GM19328 (cell line): ENCODE measurements at regions not wholly inside any gene's neighbourhood (a gene's known extent, or its start where the extent isn't known, plus 50 kb on each side); places are given as distances from the start of the nearest gene placed in this dataset.
"Not testable (repeated sequence)": the region's sequence is repeated elsewhere in the genome, so short reads cannot be mapped to it uniquely, and the experiment has no call there.

ENCODE experiments used
- ATAC-seq: cut with Tn5 transposase; IDR thresholded peaks from one replicate; pipeline ENCODE4 v1.9.1; 2021; ENCODE audit warnings: mild to moderate bottlenecking, moderate library complexity; ENCODE audit not compliant: unreplicated experiment

DNA sequence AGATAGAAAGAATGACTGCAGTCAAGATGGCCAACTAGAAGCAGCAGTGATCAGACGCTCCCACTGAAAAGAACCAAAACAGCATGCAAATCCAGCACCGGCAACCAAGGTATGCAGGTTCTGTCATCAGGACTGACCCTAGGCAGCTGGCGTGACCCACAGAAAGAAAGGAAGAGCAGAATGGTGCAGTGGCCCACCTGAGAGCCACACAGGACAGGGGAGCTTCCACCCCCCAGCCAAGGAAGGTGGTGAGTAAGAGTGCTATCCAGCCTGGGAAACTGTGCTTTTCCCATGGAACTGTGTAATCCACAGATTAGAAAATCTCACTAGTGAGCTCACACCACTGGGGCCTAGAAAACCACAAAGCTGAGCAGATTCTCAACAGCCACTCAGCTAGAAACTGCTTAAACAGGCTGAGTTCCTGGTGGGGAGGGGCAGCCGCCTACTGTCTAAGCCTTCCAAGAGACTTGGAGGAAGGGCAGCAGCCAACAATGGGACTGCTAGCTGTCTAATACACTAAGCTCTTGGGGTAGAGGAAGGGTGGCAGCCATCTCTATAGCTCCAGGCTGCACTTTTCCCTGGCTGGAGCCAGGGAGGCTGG, 127.9 kb downstream of the EVA1A start:
- peak; percentile 83 for ATAC-seq

DNA sequence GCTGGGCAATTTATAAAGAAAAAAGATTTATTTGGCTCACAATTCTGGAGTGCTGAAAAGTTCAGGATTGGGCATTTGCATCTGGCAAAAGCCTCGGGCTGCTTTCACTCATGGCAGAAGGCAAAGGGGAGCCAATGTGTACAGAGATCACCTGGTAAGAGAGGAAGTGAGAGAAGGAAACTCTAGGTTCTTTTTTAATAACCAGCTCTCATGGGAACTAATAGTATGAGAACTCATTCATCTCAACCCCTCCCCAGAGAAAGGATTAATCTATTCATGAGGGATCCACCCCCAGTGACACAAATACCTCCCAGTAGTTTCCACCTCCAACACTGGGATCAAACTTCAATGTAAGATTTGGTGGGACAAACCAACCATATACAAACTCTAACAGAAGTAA, 129.0 kb downstream of the EVA1A start:
- ATAC-seq = peak; percentile 51

DNA sequence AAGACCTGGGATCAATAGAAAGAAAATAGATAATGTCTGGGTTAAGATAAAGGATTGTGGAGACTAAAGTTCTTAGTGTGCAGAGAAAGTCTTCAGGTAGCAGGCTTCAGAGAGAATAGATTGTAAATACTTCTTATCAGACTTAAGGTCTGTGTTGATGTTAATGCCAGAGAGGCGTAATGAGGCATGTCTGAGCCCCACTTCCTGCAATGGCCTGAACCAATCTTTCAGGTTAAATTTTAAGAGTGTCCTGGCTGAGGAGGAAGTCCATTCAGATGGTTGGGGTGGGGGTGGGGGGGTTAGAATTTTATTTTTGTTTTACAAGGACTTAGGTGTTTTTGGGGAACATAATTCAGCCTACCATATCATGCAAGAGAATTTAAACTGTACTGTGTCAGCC, 129.5 kb downstream of the EVA1A start:
- no peak for ATAC-seq

DNA sequence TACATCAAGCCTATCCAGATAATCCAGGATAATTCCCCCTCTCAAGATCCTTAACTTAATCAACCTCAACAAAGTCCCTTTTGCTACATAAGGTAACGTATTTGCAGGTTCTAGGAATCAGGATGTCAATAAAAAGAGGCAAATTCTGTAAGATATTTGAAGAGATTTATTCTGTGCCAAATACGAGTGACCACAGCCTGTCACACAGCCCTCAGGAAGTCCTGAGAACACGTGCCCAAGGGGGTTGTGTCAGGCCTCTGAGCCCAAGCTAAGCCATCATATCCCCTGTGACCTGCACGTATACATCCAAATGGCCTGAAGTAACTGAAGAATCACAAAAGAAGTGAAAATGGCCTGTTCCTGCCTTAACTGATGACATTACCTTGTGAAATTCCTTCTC, 130.3 kb downstream of the EVA1A start:
- ATAC-seq = not testable (repeated sequence)

DNA sequence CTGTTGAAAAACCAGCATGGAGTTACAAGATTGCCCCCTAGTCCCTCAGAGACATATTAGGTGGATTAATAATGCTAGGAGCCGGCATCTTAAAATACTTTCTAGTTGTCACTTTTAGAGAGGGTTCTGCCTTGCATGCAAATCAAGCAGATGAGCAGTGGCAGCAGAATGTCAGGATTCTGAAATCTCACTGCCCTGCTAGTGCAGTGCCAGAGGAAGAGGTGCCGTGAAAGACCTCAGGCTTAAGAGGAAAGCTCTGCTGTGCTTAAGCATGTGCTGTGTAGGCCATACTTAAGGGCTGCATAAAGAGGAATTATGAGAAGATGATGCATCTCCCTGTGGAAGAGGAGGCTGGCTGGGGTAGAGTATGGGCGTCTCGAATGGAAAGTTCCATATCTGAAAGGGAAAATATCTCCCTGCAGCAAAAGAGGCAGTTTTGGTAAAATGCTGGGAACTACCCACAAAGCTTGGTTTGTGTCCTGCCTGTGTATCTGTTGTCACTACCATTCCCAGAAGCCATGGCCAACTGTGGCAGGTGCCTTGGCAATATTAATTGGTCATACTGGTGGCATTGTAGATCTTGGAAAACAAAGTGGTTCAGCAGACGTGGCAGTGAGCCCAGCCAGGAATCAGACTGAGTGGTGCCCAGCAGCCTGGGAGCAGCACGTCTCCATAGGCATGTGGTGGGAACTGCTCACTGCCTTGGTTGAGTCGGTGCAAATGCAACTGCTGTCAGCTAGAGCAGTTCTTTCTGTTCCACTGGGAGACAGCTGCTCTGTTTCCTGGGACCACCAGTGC, 131.9 kb downstream of the EVA1A start:
- ATAC-seq = no peak

DNA sequence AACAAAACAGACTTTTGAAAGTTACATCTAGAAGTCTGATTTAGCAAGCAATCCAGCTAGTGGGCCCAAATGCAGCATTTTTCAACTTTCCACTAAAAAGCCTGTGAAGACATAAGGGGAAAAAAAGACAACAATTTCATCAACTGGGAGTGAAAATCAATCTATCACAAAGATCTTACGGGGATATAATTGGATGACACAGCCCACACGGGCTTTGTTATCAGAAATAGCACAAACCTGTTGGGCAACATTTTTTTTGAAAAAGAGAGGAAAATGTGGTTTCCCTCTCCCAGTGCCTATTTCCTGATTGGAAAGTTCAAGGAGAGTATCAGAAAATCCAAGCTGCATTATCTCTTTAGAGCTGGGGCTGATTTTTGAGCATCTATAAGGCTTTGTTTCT, 132.7 kb downstream of the EVA1A start:
- no peak for ATAC-seq

DNA sequence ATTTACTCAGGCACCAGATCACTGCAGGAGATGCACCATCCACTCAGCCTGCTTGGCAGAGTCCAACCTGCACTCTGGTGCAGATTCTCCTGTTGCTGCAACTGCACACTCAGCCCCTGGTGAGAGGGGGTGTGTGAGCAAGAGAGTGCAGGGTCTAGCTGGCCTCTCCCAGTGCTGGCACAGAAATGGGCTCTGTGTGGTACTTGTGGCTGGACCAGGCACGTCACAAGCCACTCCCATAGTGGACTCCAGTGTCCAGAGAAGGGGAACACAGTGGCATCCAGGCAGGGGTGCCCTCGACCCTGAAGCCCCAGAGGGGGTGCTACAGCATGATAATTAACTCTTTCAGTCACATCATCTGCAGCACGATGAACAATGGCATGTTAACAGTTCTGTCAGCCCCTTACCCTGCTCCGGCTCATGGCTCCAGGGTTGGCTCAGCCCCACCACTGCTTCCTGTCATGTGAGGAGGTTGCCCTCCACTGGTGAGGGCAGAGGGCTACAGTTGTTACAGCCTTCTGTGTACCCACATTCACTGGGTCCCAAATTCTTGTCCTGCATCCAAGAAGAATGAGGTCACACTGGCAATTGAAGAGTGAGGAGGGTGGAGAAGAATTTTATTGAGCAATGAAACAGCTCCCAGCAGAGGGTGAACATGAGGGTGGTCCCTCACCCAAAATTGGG, 135.7 kb downstream of the EVA1A start:
- no peak for ATAC-seq

DNA sequence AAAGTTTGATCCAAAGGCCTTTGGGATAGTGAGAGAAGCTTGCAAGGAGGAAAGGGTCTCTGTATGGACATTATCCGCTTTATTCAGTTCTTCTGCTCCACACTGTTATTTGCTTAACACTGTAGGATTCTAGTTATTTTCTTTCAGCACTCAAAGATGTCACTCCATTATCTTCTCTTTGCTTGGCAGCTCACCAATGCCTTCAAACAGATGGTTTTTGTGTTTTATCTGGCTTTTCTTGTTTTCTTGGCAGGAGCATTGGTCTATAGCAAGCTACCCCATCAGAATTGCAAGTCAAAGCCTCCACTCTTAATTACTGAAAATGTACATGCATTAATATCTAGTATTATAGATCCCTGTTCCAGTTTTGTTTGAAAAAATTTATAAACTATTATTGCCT, 138.8 kb downstream of the EVA1A start:
- ATAC-seq = no peak

DNA sequence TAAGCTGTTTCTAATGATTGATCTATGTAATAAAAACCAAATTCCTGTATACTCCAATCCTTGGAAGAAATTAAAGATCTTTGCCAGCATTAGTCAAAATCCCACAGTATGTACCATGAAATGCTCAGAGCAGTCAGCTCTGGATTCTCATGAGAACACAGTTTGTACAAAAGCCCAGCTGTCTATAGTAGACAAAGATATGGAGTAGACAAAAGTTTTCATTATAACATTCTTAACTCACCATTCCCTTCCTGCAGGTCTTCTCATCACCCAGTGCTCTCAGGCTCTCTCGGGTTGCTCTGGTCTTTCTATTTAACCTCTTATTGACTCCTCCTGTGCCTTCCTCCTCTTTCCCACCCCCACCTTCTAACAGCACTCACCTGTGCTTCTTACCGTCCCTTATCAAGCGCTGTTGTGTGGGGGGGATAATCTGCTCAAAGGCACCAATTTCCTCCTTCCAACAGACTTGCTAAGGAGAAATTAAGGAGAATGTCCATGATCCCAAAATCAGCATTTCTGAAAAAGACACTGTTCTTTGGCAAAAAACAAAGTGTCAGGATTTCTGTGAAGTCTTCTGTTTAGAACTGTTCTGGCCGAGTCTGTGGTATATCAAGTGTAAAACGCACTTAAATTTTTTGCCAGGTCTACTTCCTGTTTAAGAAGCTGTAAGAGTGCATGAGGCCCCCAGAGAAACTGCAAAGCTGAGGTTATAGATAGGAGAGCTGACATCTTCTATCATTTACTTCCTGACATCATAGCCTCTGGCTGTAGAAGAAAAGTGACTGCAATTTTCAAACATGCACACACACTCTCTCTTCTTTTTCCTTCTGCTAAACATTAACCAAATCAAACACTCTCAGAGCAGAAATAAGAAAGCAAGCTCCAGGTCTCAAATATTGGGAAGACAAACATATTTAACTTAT, 144.1 kb downstream of the EVA1A start:
- ATAC-seq = peak; percentile 77

DNA sequence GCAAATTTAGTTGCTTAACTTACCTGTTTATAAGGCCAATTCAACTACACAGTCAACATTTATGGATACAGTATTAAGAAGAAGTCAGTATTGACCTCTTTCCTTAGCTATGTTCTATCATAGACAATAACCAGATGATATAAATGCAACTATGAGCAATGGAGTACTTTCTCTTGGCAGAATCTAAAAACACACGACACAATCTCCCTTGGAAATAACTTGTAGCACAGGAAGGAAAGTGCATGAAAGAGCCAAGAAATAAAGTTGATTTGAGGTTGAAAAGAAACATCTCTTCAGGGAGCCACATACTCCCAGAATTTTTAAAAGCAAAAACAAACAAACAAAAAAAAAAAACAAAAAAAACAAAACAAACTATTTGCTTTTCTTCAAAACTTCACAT, 145.0 kb downstream of the EVA1A start:
- ATAC-seq = no peak

DNA sequence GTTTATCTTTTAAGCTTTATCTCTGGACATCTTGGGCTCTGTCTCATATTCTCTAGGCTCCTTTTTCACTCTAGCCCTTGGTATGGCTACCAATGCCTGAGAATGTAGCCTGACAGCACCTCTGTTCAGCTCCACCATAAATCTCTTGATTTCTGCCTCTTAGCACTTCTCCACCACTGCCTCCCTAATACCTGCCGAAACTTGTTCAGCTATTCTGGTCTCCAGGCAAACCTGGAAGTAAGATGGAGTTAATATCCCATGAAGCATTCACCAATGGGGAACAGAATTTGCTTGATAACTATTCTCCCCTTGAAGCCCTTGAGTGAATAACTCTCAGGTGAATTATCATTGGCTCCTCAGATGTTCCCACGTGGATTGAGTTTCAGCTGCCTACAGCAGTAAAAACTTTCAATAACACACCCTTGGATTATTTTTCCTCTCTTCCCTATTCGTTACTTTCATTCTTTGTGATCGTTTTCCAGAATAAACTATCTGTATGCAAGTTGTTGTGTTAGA, 145.6 kb downstream of the EVA1A start:
- no peak for ATAC-seq

DNA sequence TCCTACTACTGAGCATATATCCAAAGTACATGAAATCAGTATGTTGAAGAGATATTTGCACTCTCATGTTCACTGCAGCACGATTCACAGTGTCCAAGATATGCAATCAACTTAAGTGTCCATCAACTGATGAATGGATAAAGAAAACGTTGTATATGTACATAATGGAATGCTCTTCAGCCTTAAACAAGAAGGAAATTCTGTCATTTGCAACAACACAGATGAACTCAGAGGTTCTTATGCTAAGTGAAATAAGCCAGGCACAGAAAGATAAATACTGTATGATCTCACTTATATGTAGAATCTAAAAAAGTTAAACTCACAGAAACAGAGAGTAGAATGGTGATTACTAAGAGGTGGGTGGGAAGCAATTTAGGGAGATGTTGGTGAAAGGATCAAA, 149.2 kb downstream of the EVA1A start:
- no peak for ATAC-seq

DNA sequence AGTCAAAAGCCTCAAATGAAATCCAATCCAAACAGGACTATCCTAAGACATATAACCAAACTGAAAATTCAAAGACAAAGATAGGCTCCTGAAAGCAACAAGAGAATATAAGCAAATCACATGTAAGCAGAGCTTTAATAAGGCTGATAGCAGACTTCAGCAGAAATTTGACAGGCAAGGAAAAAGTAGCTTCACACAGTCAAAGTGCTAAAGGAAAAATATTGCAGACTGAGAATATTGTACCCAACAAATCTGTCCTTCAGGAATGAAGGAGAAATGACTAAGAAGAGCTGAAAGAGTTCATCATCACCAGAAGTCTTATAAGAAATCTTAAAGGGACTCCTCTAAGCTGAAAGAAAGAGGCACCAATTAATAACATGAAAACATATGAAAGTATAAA, 150.0 kb downstream of the EVA1A start:
- no peak for ATAC-seq

DNA sequence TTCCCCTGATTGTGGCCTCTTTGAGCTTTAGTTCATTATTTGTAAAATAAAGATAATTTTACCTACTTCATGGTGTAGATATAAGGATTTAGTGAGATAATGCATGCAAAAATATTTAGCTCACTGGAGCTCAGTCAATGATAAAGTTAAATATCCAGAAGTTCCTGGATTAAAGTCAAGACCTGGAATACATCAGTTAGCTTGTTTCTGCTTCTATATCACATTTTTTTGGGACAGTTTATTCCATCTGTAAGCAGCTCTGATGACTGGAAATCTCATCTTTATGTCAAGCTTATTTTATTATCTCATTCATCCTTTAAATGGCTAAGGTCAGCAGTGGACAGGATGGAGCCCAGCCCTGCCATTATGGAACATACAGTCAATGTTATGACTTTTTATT, 152.0 kb downstream of the EVA1A start:
- no peak for ATAC-seq

DNA sequence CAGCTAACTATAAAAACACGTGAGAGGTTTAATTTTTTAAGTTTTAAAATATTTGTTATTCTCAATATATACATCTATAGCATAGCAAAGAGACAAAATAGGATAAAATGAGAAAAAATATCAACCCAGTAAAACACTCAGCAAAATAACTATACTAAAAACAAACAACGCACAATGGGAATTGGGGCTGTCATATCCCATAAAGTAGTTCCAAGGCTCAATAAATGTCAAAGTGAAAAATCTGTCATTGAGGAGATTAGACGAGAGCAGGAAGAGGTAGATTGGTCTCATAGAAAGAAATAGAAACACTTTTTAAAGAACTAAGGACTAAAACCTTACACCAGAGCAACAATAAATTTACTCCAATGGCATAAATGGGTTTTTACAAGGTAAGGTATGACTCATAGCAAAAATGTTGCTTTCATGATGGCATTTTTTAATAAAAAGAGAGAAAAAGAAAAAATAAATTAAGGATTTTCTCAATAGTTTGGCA, 153.7 kb downstream of the EVA1A start:
- no peak for ATAC-seq

DNA sequence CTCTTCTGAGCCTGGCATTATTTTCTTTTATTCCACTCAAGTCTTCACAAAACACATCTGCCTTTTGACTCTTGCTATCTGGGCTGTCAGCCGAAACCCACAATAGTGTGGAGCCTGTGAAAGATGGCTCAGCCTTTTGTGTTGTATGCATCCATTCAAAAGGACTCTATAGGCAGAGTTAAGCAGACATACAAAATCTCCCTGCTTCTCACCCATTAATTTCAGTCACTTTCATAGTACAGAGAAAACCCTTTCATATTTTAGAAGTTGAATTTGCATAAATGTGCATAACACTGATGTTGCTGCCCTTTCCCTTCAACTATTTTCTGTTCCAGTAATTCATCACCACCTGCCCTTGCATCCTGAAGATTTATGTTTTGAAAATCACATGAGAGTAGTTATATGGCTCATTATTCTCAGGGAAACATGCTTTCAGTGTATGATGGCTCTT, 154.6 kb downstream of the EVA1A start:
- ATAC-seq = no peak

DNA sequence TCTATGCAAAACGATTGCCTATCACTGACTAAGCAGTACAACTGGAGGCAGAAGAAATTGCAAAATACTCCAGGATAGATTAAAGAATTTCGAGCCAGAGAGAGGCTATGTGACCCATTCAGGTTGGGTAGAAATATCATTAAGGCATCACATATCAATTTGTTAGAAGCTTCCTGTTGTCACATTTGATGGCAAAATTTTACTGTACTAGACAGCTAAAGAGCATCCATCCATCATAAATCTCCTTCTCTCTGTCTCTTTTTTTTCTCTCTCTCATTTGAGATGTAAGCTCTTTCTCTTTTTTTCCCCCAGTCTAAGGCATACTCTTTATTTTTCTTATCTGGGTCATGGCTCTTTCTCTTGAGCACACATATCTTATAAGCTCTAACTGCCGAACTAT, 155.7 kb downstream of the EVA1A start:
- no peak for ATAC-seq

DNA sequence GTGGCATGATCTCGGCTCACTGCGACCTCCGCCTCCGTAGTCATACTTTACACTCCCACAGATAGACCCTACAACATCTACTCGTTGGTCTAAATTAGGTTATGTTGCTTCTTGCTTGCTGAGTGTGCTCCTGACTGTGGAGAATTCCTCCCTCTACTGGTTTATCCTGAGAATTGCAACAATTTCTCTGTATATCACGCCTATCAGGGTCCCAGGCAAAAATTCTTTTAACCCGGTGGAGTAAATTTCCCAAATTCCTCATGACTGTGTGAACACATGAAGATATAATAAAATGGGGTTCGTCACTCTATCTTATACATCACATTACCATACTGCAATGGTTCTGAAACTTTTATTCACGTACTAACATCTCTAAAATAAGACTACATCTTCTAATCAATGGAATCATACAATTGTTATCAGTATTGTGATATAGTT, 156.7 kb downstream of the EVA1A start:
- no peak for ATAC-seq

DNA sequence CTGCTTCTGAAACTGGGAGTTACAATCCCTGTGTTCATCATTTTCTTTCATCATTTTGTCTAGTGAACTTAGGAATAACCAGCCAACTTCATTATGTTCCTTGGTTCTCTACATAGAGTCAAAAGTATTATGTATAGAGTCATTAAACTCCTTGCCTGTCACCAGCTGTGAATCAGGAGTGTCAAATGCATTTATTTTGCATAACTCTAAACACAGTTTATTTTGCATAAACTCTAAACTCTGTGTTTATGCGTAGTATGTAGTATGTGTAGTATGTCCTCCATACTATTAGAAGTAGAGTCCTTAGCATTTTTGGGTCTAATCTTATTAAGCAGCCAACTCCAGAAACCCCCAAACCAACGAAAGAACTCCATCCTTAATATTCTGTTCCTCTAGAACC, 164.4 kb downstream of the EVA1A start:
- no peak for ATAC-seq

DNA sequence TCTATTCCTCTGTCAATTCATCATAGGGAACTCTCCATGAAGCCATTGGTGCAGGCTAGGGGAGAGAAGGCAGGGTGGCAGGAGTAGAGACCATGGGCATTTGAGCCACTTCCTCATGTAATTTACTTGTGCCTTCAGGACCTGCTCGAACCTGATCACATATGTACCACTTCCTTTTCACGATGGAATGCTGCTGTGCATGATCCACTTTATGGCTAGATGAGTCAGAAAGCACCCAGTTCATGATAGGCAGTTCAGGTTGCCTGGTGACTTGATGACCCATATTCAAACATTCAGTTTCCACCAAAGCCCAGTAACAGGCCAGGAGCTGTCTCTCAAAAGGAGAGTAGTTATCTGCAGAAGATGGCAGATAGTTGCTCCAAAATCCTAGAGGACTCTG, 166.0 kb downstream of the EVA1A start:
- ATAC-seq = not testable (repeated sequence)

DNA sequence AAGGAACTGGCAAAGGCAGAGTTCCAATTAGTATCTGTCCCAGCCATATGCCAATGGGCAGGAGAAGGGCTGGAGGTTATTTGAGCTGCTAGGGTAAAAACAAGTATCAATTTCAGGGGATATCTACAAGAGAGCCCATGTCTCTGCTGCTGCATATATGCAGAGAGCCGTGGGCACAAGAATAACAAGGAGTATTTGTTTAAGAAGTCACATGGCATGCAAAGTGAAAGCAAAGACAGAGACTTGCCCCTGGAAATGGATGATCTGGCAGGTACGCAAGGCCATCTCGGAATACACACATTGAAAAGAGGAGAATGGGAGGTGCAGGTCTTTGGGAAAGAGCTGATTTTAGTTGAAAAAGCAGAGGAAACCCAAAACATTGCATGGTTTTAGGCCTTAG, 170.6 kb downstream of the EVA1A start:
- no peak for ATAC-seq
